ENCODE measurements at regions not wholly inside any gene's neighbourhood (a gene's known extent, or its start where the extent isn't known, plus 50 kb on each side); places are given as distances from the start of the nearest gene placed in this dataset.

DNA sequence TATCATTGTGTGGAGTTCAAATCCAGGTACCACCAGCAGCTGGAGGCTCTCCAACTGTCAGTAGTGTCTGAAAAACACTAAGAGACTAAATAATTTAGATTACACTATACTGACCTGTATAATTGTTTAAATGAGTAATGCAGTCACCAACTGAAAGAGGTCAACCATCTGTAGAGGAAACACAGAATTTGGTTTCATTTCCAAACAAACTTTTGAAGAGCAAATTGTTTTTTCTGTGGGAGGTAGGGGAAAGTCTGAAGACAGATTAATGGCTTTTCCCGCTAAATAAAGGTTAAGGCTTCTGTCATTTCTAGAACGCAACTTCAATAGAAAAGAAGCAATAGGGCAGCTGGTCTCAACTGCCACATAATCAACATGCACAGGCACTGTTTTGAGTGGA is 462.6 kb downstream of the PRKD1 start (continued):
- TF ChIP-seq, protein P1, sequence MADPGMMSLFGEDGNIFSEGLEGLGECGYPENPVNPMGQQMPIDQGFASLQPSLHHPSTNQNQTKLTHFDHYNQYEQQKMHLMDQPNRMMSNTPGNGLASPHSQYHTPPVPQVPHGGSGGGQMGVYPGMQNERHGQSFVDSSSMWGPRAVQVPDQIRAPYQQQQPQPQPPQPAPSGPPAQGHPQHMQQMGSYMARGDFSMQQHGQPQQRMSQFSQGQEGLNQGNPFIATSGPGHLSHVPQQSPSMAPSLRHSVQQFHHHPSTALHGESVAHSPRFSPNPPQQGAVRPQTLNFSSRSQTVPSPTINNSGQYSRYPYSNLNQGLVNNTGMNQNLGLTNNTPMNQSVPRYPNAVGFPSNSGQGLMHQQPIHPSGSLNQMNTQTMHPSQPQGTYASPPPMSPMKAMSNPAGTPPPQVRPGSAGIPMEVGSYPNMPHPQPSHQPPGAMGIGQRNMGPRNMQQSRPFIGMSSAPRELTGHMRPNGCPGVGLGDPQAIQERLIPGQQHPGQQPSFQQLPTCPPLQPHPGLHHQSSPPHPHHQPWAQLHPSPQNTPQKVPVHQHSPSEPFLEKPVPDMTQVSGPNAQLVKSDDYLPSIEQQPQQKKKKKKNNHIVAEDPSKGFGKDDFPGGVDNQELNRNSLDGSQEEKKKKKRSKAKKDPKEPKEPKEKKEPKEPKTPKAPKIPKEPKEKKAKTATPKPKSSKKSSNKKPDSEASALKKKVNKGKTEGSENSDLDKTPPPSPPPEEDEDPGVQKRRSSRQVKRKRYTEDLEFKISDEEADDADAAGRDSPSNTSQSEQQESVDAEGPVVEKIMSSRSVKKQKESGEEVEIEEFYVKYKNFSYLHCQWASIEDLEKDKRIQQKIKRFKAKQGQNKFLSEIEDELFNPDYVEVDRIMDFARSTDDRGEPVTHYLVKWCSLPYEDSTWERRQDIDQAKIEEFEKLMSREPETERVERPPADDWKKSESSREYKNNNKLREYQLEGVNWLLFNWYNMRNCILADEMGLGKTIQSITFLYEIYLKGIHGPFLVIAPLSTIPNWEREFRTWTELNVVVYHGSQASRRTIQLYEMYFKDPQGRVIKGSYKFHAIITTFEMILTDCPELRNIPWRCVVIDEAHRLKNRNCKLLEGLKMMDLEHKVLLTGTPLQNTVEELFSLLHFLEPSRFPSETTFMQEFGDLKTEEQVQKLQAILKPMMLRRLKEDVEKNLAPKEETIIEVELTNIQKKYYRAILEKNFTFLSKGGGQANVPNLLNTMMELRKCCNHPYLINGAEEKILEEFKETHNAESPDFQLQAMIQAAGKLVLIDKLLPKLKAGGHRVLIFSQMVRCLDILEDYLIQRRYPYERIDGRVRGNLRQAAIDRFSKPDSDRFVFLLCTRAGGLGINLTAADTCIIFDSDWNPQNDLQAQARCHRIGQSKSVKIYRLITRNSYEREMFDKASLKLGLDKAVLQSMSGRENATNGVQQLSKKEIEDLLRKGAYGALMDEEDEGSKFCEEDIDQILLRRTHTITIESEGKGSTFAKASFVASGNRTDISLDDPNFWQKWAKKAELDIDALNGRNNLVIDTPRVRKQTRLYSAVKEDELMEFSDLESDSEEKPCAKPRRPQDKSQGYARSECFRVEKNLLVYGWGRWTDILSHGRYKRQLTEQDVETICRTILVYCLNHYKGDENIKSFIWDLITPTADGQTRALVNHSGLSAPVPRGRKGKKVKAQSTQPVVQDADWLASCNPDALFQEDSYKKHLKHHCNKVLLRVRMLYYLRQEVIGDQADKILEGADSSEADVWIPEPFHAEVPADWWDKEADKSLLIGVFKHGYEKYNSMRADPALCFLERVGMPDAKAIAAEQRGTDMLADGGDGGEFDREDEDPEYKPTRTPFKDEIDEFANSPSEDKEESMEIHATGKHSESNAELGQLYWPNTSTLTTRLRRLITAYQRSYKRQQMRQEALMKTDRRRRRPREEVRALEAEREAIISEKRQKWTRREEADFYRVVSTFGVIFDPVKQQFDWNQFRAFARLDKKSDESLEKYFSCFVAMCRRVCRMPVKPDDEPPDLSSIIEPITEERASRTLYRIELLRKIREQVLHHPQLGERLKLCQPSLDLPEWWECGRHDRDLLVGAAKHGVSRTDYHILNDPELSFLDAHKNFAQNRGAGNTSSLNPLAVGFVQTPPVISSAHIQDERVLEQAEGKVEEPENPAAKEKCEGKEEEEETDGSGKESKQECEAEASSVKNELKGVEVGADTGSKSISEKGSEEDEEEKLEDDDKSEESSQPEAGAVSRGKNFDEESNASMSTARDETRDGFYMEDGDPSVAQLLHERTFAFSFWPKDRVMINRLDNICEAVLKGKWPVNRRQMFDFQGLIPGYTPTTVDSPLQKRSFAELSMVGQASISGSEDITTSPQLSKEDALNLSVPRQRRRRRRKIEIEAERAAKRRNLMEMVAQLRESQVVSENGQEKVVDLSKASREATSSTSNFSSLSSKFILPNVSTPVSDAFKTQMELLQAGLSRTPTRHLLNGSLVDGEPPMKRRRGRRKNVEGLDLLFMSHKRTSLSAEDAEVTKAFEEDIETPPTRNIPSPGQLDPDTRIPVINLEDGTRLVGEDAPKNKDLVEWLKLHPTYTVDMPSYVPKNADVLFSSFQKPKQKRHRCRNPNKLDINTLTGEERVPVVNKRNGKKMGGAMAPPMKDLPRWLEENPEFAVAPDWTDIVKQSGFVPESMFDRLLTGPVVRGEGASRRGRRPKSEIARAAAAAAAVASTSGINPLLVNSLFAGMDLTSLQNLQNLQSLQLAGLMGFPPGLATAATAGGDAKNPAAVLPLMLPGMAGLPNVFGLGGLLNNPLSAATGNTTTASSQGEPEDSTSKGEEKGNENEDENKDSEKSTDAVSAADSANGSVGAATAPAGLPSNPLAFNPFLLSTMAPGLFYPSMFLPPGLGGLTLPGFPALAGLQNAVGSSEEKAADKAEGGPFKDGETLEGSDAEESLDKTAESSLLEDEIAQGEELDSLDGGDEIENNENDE (IDR thresholded peaks at IDR 0.05; ENCODE audit: insufficient replicate concordance, low read length): no peak
